ENCODE measurements at regions not wholly inside any gene's neighbourhood (a gene's known extent, or its start where the extent isn't known, plus 50 kb on each side); places are given as distances from the start of the nearest gene placed in this dataset.

DNA sequence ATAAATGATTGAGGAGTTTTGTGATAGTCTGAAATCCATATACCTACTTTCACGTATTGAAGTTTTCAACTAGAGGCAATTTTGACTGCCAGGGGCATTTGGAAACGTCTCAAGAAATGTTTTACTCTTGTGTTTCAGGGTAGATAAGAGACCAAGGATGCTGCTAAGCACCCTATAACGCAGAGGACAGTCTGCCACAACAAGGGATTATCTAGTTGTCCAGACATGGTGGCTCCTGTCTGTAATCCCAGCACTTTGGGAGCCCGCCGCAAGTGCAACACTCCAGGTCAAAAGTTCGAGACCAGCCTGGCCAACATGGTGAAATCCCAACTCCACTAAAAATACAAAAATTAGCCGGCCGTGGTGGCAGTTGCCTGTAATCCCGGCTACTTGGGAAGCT lies 133.7 kb upstream of the CCNG1 start:
- no peak for TF ChIP-seq EZH2 (IDR thresholded peaks at IDR 0.05; ENCODE audit: low read depth, unreplicated experiment)
- TF ChIP-seq, protein P1, sequence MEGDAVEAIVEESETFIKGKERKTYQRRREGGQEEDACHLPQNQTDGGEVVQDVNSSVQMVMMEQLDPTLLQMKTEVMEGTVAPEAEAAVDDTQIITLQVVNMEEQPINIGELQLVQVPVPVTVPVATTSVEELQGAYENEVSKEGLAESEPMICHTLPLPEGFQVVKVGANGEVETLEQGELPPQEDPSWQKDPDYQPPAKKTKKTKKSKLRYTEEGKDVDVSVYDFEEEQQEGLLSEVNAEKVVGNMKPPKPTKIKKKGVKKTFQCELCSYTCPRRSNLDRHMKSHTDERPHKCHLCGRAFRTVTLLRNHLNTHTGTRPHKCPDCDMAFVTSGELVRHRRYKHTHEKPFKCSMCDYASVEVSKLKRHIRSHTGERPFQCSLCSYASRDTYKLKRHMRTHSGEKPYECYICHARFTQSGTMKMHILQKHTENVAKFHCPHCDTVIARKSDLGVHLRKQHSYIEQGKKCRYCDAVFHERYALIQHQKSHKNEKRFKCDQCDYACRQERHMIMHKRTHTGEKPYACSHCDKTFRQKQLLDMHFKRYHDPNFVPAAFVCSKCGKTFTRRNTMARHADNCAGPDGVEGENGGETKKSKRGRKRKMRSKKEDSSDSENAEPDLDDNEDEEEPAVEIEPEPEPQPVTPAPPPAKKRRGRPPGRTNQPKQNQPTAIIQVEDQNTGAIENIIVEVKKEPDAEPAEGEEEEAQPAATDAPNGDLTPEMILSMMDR (conservative IDR thresholded peaks at IDR 0.05; ENCODE audit: low read depth in 2 of 2), result no peak
- no peak for TF ChIP-seq CREB1 (CRISPR knock-in tag; IDR thresholded peaks at IDR 0.05; ENCODE audit: low read depth)
- no peak for TF ChIP-seq ETS1 (IDR thresholded peaks at IDR 0.05)
- no peak for TF ChIP-seq JUNB (IDR thresholded peaks at IDR 0.05; ENCODE audit: unreplicated experiment)
- no peak for TF ChIP-seq POLR2AphosphoS5 (IDR thresholded peaks at IDR 0.05; ENCODE audit: low read depth)

Measured in GM23338 (cell line).